Right atrium auricular region (tissue), 2 donors: ENCODE measurements at regions not wholly inside any gene's neighbourhood (a gene's known extent, or its start where the extent isn't known, plus 50 kb on each side); places are given as distances from the start of the nearest gene placed in this dataset.

ENCODE experiments used
- DNase-seq: peaks from one replicate; pipeline ENCODE4 v3.0.0-alpha.2; 2019; ENCODE audit warnings: low spot score
- H3K27ac ChIP-seq, 2 donors: fragments of 200-600 bp; sonication (generic); 1 replicate in 1 of 2; 2 replicates in 1 of 2; pipeline ENCODE4 v1.5.1; 2016 to 2019
- H3K27me3 ChIP-seq, 2 donors: fragments of 200-600 bp; sonication (generic); one replicate each; pipeline versions ENCODE4 v1.5.1 to v1.6.0; 2017 to 2019
- H3K36me3 ChIP-seq: fragments of 200-600 bp; sonication (generic); one replicate; pipeline ENCODE4 v1.5.1; 2016
- H3K4me1 ChIP-seq, 2 donors: fragments of 200-600 bp; sonication (generic); one replicate each; pipeline versions ENCODE4 v1.5.1 to v1.6.0; 2017 to 2019
- H3K4me3 ChIP-seq, 2 donors: fragments of 200-600 bp; sonication (generic); 1 replicate in 1 of 2; 2 replicates in 1 of 2; pipeline ENCODE4 v1.5.1; 2017 to 2019; ENCODE audit warnings: mild to moderate bottlenecking in 1 of 2, moderate library complexity in 1 of 2
- H3K9me3 ChIP-seq, 2 donors: fragments of 200-600 bp; sonication (generic); one replicate each; pipeline ENCODE4 v1.5.1; 2019
- CTCF ChIP-seq, 2 donors: fragments of 200-600 bp; sonication (generic); IDR thresholded peaks; one replicate each; pipeline ENCODE4 v1.5.1; 2019; ENCODE audit warnings: antibody characterized with exemption in 2 of 2

GRCh38 chr3:182438398-182438797 is 354.9 kb upstream of the ATP11B start:
- no peak for TF ChIP-seq CTCF (IDR thresholded peaks at IDR 0.05)
- Histone ChIP-seq H3K27ac (no peak overlapping the region), H3K9me3 (no peaks in the 10 kb centered on the region), H3K4me1 (no peaks in the 10 kb centered on the region), H3K36me3 (no peaks in the 10 kb centered on the region), H3K27me3 (no peaks in the 10 kb centered on the region), H3K4me3 (no peak overlapping the region)
- DNase-seq = no peak

GRCh38 chr3:182440101-182440500 is 353.2 kb upstream of the ATP11B start:
- DNase-seq = no peak
- Histone ChIP-seq H3K9me3 (no peaks in the 10 kb centered on the region), H3K4me3 (no peak overlapping the region), H3K27me3 (no peaks in the 10 kb centered on the region), H3K36me3 (no peaks in the 10 kb centered on the region), H3K4me1 (no peaks in the 10 kb centered on the region), H3K27ac (no peak overlapping the region)
- no peak for TF ChIP-seq CTCF (IDR thresholded peaks at IDR 0.05)

GRCh38 chr3:182445576-182445975 is 347.7 kb upstream of the ATP11B start:
- Histone ChIP-seq H3K4me3 (no peak overlapping the region), H3K36me3 (no peaks in the 10 kb centered on the region), H3K9me3 (no peaks in the 10 kb centered on the region), H3K27ac (no peak overlapping the region), H3K4me1 (no peaks in the 10 kb centered on the region), H3K27me3 (no peaks in the 10 kb centered on the region)
- no peak for TF ChIP-seq CTCF (IDR thresholded peaks at IDR 0.05)
- no peak for DNase-seq

GRCh38 chr3:182450942-182451787 is 342.1 kb upstream of the ATP11B start:
- TF ChIP-seq CTCF (IDR thresholded peaks at IDR 0.05) = no peak
- Histone ChIP-seq H3K27me3 (no peaks in the 10 kb centered on the region), H3K36me3 (no peaks in the 10 kb centered on the region), H3K27ac (no peak overlapping the region), H3K4me3 (no peak overlapping the region), H3K9me3 (peaks cover 0 to 8% of the 10 kb centered on the region in 2 donors), H3K4me1 (no peaks in the 10 kb centered on the region)
- DNase-seq = no peak

GRCh38 chr3:182451871-182452270 is 341.4 kb upstream of the ATP11B start:
- DNase-seq = no peak
- TF ChIP-seq CTCF (IDR thresholded peaks at IDR 0.05) = no peak
- no peaks in the 10 kb centered on the region for H3K27me3 ChIP-seq
- peaks cover 0 to 8% of the 10 kb centered on the region in 2 donors for H3K9me3 ChIP-seq
- no peaks in the 10 kb centered on the region for H3K36me3 ChIP-seq
- no peak overlapping the region for H3K27ac ChIP-seq
- H3K4me3 ChIP-seq = no peak overlapping the region
- H3K4me1 ChIP-seq = no peaks in the 10 kb centered on the region

- Histone ChIP-seq H3K36me3 (no peaks in the 10 kb centered on the region), H3K27ac (no peak overlapping the region), H3K4me3 (no peak overlapping the region), H3K4me1 (no peaks in the 10 kb centered on the region), H3K9me3 (peaks cover 0 to 8% of the 10 kb centered on the region in 2 donors), H3K27me3 (no peaks in the 10 kb centered on the region)
- no peak for DNase-seq
- no peak for TF ChIP-seq CTCF (IDR thresholded peaks at IDR 0.05)
Measured at GRCh38 chr3:182455011-182455410, 338.3 kb upstream of the ATP11B start.
